CD4-positive, alpha-beta memory T cell (primary cell): ENCODE measurements at regions not wholly inside any gene's neighbourhood (a gene's known extent, or its start where the extent isn't known, plus 50 kb on each side); places are given as distances from the start of the nearest gene placed in this dataset.
"Not testable (repeated sequence)": the region's sequence is repeated elsewhere in the genome, so short reads cannot be mapped to it uniquely, and the experiment has no call there.

Experiments
- CTCF ChIA-PET: fragments of 350-600 bp; sonication (Branson Sonifier 250); formaldehyde crosslinking; loops from one replicate; lab custom pipeline; 2021; ENCODE audit warnings: inconsistent platforms; ENCODE audit not compliant: partially characterized antibody; lab: Charles Lee
- POLR2A ChIA-PET: fragments of 350-600 bp; sonication (Branson Sonifier 250); formaldehyde crosslinking; loops from one replicate; lab custom pipeline; 2021; ENCODE audit not compliant: partially characterized antibody; lab: Charles Lee
- DNase-seq, 5 donors: peaks; one replicate each; pipeline versions ENCODE4 v3.0.0 to v3.0.0-alpha.2; 2020 to 2022; ENCODE audit warnings: mixed read lengths in 1 of 5
- H3K27ac ChIP-seq: one replicate; pipeline ENCODE4 v1.7.0; 2013; ENCODE audit warnings: low read depth, low read length
- H3K27me3 ChIP-seq: 2 replicates; pipeline ENCODE4 v1.7.0; 2013; ENCODE audit warnings: mild to moderate bottlenecking, low read length, moderate library complexity; ENCODE audit not compliant: insufficient read depth
- H3K36me3 ChIP-seq: 2 replicates; pipeline ENCODE4 v1.7.0; 2013; ENCODE audit warnings: mild to moderate bottlenecking, low read length, moderate library complexity; ENCODE audit not compliant: insufficient read depth
- H3K4me1 ChIP-seq: 2 replicates; pipeline ENCODE4 v1.7.0; 2013; ENCODE audit warnings: mild to moderate bottlenecking, low read length, moderate library complexity; ENCODE audit not compliant: insufficient read depth
- H3K4me3 ChIP-seq, 2 donors: one replicate each; pipeline ENCODE4 v1.7.0; 2013; ENCODE audit warnings: low read length in 2 of 2, mild to moderate bottlenecking in 1 of 2
- H3K9me3 ChIP-seq, 2 donors: one replicate each; pipeline ENCODE4 v1.7.0; 2013; ENCODE audit warnings: low read length in 2 of 2, control low read depth in 1 of 2; ENCODE audit not compliant: control insufficient read depth in 1 of 2
- H3K27ac Mint-ChIP-seq, 7 donors: one replicate each; pipeline ENCODE4 v1.8.0; 2020 to 2021; ENCODE audit warnings: mixed read lengths in 7 of 7, mild to moderate bottlenecking in 6 of 7, inconsistent platforms in 3 of 7, moderate library complexity in 3 of 7
- H3K27me3 Mint-ChIP-seq, 2 donors: one replicate each; pipeline ENCODE4 v1.8.0; 2020 to 2021; ENCODE audit warnings: mixed read lengths in 2 of 2
- H3K36me3 Mint-ChIP-seq, 2 donors: one replicate each; pipeline ENCODE4 v1.8.0; 2020 to 2021; ENCODE audit warnings: mixed read lengths in 2 of 2, inconsistent platforms in 1 of 2, mild to moderate bottlenecking in 1 of 2
- H3K4me1 Mint-ChIP-seq, 4 donors: one replicate each; pipeline ENCODE4 v1.8.0; 2020 to 2021; ENCODE audit warnings: mixed read lengths in 4 of 4, mild to moderate bottlenecking in 1 of 4
- H3K4me3 Mint-ChIP-seq, 8 donors: one replicate each; pipeline ENCODE4 v1.8.0; 2020 to 2021; ENCODE audit warnings: mixed read lengths in 8 of 8, mild to moderate bottlenecking in 7 of 8, moderate library complexity in 6 of 8, inconsistent platforms in 3 of 8
- H3K9me3 Mint-ChIP-seq, 8 donors: one replicate each; pipeline ENCODE4 v1.8.0; 2020 to 2021; ENCODE audit warnings: mixed read lengths in 8 of 8, mild to moderate bottlenecking in 5 of 8, inconsistent platforms in 3 of 8, moderate library complexity in 1 of 8
- intact Hi-C: fragments of 100-400 bp; cut with micrococcal nuclease; formaldehyde crosslinking; loops from one replicate; pipeline ENCODE4 v1.15.1; 2023

DNA sequence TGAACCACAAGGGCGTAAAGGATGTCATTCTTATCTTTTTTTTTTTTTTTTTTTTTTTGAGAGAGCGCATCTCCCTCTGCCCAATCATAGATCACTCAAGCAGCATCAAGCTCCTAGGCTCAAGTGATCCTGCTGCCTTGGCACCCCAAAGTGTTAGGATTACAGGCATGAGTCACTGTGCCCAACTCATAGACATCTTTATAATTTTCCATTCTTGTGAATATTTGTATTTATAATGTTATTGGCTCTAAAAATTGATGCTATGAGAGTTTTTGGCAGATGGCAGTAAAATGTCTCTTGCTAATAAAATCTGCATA, 128.7 kb downstream of the AKR1D1 start:
- H3K36me3 ChIP-seq: no peaks in the 10 kb centered on the region
- ChIA-PET CTCF (no interaction called here), POLR2A (no interaction called here)
- no peaks in the 10 kb centered on the region for H3K9me3 Mint-ChIP-seq
- H3K36me3 Mint-ChIP-seq: no peaks in the 10 kb centered on the region
- no peak for DNase-seq
- peaks cover 0 to 1% (median 0%) of the 10 kb centered on the region in 4 donors for H3K4me1 Mint-ChIP-seq
- no peaks in the 10 kb centered on the region for H3K4me1 ChIP-seq
- no peak overlapping the region for H3K27ac ChIP-seq
- no peaks in the 10 kb centered on the region for H3K27me3 ChIP-seq
- intact Hi-C loops: no loop called here
- H3K9me3 ChIP-seq: no peaks in the 10 kb centered on the region
- H3K4me3 Mint-ChIP-seq: no peak overlapping the region
- H3K27me3 Mint-ChIP-seq: peaks cover 2 to 6% of the 10 kb centered on the region in 2 donors
- no peak overlapping the region for H3K4me3 ChIP-seq
- no peak overlapping the region for H3K27ac Mint-ChIP-seq

DNA sequence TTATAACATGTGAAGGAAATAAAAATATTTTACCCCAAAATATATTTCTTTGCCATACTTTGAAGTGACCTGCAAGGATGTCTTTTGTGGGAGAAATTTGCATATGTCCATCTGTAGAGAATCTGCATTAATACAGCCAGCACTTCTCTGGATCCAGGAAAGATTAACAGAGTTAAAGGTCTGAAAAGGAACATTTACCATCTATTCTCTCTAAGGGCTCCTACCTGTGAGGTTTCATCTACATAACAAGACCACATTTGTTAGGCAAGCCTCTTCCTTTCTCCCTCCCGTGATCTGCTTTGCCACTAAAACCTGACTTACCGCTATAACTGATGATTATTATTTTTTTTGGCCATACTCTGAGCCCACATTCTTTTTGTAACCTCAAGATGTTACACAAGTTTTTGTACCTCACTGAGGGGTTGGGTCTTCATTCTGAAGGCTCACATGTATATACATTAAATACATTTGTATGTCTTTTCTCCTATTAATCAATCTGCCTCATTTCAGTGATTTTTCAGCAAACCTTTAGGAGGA, 129.4 kb downstream of the AKR1D1 start:
- H3K27me3 Mint-ChIP-seq: peaks cover 2 to 6% of the 10 kb centered on the region in 2 donors

DNA sequence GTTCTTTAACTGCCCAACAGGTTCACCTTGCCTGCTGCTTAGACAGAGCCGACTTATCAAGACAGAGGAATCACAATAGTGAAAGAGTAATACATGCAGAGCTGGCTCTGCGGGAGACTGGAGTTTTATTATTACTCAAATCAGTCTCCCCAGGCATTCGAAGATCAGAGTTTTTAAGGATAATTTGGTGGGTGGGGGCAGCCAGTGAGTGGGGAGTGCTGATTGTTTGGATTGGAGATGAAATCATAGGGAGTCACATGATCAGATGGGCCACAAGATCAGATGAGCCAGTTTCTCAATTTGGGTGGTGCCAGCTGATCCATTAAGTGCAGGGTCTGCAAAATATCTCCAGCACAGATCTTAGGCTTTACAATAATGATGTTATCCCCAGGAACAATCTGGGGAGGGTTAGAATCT, 131.3 kb downstream of the AKR1D1 start:
- intact Hi-C loops: no loop called here
- Histone ChIP-seq H3K27ac (no peak overlapping the region), H3K27me3 (no peaks in the 10 kb centered on the region), H3K4me1 (no peaks in the 10 kb centered on the region), H3K4me3 (no peak overlapping the region), H3K36me3 (no peaks in the 10 kb centered on the region), H3K9me3 (no peaks in the 10 kb centered on the region)
- ChIA-PET CTCF (no interaction called here), POLR2A (no interaction called here)
- no peaks in the 10 kb centered on the region for H3K36me3 Mint-ChIP-seq
- no peak overlapping the region for H3K27ac Mint-ChIP-seq
- peaks cover 0 to 5% of the 10 kb centered on the region in 2 donors for H3K27me3 Mint-ChIP-seq
- H3K4me1 Mint-ChIP-seq: peaks cover 0 to 1% (median 0%) of the 10 kb centered on the region in 4 donors
- DNase-seq: no peak
- H3K4me3 Mint-ChIP-seq: no peak overlapping the region
- H3K9me3 Mint-ChIP-seq: no peaks in the 10 kb centered on the region

More for the DNA sequence above, 129.4 kb downstream of the AKR1D1 start:
- Histone ChIP-seq H3K27ac (no peak overlapping the region), H3K27me3 (no peaks in the 10 kb centered on the region), H3K36me3 (no peaks in the 10 kb centered on the region), H3K9me3 (no peaks in the 10 kb centered on the region), H3K4me3 (no peak overlapping the region), H3K4me1 (no peaks in the 10 kb centered on the region)
- ChIA-PET POLR2A (no interaction called here), CTCF (no interaction called here)
- no peaks in the 10 kb centered on the region for H3K9me3 Mint-ChIP-seq
- no peak overlapping the region for H3K27ac Mint-ChIP-seq
- intact Hi-C loops: no loop called here
- no peak for DNase-seq
- no peak overlapping the region for H3K4me3 Mint-ChIP-seq
- H3K4me1 Mint-ChIP-seq: peaks cover 0 to 1% (median 0%) of the 10 kb centered on the region in 4 donors
- no peaks in the 10 kb centered on the region for H3K36me3 Mint-ChIP-seq

DNA sequence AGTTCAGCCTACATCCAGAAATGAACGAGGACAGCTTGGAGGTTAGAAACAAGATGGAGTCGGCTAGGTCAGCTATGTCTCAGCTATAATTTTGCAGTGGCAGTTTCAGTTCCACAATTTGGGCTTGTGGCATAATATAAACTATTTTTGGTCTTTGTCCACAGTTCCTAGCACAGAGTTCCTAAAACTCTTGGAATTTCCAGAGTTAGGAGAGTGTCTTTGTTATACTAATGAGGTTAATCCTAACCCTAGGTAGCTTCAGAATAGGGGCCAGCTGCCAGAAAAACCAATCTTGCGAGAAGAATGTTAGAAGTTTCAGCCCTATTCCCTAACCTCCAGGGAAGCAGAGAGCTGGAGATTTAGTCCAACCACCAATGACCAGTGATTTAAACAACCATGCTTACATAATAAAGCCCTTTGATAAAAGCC, 131.9 kb downstream of the AKR1D1 start:
- Histone ChIP-seq H3K9me3 (no peaks in the 10 kb centered on the region), H3K36me3 (no peaks in the 10 kb centered on the region), H3K27ac (no peak overlapping the region), H3K27me3 (no peaks in the 10 kb centered on the region), H3K4me3 (no peak overlapping the region), H3K4me1 (no peaks in the 10 kb centered on the region)
- H3K27me3 Mint-ChIP-seq: peaks cover 0 to 5% of the 10 kb centered on the region in 2 donors
- H3K4me3 Mint-ChIP-seq: no peak overlapping the region
- ChIA-PET POLR2A (no interaction called here), CTCF (no interaction called here)
- peak overlapping the region in 1 of 7 donors; percentile 20 for H3K27ac Mint-ChIP-seq
- DNase-seq: no peak
- H3K36me3 Mint-ChIP-seq: no peaks in the 10 kb centered on the region
- H3K4me1 Mint-ChIP-seq: peaks cover 0 to 1% (median 0%) of the 10 kb centered on the region in 4 donors
- no peaks in the 10 kb centered on the region for H3K9me3 Mint-ChIP-seq
- intact Hi-C loops: no loop called here

DNA sequence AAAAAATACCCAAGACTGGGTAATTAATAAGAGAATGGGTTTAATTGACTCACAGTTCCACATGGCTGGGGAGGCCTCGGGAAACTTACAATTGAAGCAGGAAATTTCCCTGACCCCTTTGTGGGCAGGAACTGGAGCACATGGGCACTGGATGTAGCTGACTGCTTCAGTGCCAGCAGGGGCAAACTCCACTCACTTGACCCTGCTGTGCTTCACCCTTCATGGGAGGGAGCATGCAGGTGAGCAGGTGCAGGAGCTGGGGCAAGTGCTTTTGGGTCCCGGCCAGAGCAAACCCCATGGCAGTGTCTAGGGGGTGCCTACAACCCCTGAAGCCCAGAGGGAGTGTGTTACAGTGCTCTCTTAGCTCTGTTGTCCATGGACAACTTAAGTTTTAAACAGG, 132.6 kb downstream of the AKR1D1 start:
- no peaks in the 10 kb centered on the region for H3K4me1 ChIP-seq
- peaks cover 0 to 5% of the 10 kb centered on the region in 2 donors for H3K27me3 Mint-ChIP-seq
- peaks cover 0 to 1% (median 0%) of the 10 kb centered on the region in 4 donors for H3K4me1 Mint-ChIP-seq
- no peak overlapping the region for H3K4me3 Mint-ChIP-seq
- H3K27me3 ChIP-seq: no peaks in the 10 kb centered on the region
- no peak for DNase-seq
- H3K27ac Mint-ChIP-seq: no peak overlapping the region
- no peaks in the 10 kb centered on the region for H3K36me3 Mint-ChIP-seq
- intact Hi-C loops: no loop called here
- H3K9me3 ChIP-seq: no peaks in the 10 kb centered on the region
- H3K9me3 Mint-ChIP-seq: no peaks in the 10 kb centered on the region
- H3K36me3 ChIP-seq: no peaks in the 10 kb centered on the region
- no peak overlapping the region for H3K4me3 ChIP-seq
- CTCF ChIA-PET: no interaction called here
- POLR2A ChIA-PET: no interaction called here
- H3K27ac ChIP-seq: no peak overlapping the region

DNA sequence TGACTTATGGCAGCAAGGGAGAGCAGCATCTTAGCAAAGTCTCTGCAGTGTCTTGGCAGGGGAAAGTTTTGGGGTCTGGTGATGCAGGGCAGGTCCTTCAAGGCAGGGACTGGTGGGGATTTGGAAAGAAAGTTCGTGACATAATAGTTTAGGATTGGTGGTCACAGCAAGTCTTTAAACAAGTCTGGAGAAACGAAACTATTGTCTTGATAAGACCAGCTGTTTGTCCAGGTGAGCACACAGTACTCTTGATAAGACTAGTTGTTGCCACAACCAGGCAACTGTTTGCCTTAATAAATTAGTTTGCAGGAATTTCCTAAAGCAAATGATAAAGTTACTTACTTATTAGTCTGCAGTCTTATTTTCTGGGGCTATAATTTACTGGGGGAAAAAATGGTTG, 136.1 kb downstream of the AKR1D1 start:
- peaks cover 0 to 4% (median 0%) of the 10 kb centered on the region in 8 donors for H3K9me3 Mint-ChIP-seq
- H3K27ac Mint-ChIP-seq: no peak overlapping the region
- no peaks in the 10 kb centered on the region for H3K36me3 Mint-ChIP-seq
- Histone ChIP-seq H3K9me3 (no peaks in the 10 kb centered on the region), H3K36me3 (no peaks in the 10 kb centered on the region), H3K4me3 (no peak overlapping the region), H3K4me1 (no peaks in the 10 kb centered on the region), H3K27me3 (no peaks in the 10 kb centered on the region), H3K27ac (no peak overlapping the region)
- DNase-seq: no peak
- peaks cover 0 to 5% of the 10 kb centered on the region in 2 donors for H3K27me3 Mint-ChIP-seq
- POLR2A ChIA-PET: no interaction called here
- CTCF ChIA-PET: no interaction called here
- intact Hi-C loops: no loop called here
- H3K4me1 Mint-ChIP-seq: no peaks in the 10 kb centered on the region
- H3K4me3 Mint-ChIP-seq: no peak overlapping the region

DNA sequence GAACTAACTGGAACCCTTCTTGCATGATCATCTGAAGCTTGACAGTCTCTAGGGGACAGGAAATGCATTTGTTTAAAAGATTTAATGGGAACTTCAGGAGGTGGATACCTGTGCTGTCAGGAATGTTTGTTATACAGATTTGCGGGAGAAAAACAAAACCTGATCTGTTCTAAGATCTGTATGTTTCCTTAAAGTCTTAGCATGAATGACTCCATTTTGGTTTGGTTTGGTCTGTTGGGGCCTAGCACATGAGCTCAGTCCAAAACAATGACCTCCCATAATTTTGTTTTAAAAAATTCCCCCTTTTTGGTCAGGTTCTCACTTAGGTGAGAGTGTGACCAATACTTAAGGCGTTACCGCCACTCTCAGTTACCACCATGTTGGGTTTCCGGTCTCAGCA, 138.7 kb downstream of the AKR1D1 start:
- Histone ChIP-seq H3K4me1 (no peaks in the 10 kb centered on the region), H3K27me3 (no peaks in the 10 kb centered on the region), H3K4me3 (no peak overlapping the region), H3K9me3 (no peaks in the 10 kb centered on the region), H3K36me3 (no peaks in the 10 kb centered on the region), H3K27ac (no peak overlapping the region)
- Mint-ChIP-seq H3K9me3 (peaks cover 0 to 7% (median 2%) of the 10 kb centered on the region in 8 donors), H3K4me3 (no peak overlapping the region), H3K36me3 (no peaks in the 10 kb centered on the region), H3K27ac (no peak overlapping the region), H3K4me1 (no peaks in the 10 kb centered on the region), H3K27me3 (peaks cover 0 to 2% of the 10 kb centered on the region in 2 donors)
- DNase-seq: no peak
- CTCF ChIA-PET: no interaction called here
- intact Hi-C loops: no loop called here
- POLR2A ChIA-PET: no interaction called here

DNA sequence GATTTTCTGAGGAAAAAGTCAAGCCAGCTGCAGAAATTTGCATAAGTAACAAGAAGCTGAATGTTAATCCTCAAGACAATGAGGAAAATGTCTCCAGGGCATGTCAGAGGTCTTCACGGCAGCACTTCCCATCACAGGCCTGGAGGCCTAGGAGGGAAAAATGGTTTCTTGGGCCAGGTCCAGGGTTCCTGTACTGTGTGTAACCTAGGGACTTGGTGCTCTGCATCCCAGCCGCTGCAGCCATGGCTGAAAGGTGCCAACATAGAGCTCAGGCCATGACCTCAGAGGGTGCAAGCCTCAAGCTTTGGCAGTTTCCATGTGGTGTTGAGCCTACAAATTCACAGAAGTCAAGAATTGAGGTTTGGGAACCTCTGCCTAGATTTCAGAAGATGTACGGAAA, 144.1 kb downstream of the AKR1D1 start:
- H3K36me3 ChIP-seq, H3K9me3 ChIP-seq, H3K4me3 Mint-ChIP-seq, H3K27ac ChIP-seq, DNase-seq, H3K4me1 Mint-ChIP-seq, POLR2A ChIA-PET, H3K36me3 Mint-ChIP-seq, H3K27me3 Mint-ChIP-seq, H3K4me1 ChIP-seq, H3K27me3 ChIP-seq, CTCF ChIA-PET, intact Hi-C loops, H3K27ac Mint-ChIP-seq, H3K4me3 ChIP-seq: not testable (repeated sequence)
- H3K9me3 Mint-ChIP-seq: peaks cover 1 to 12% (median 8%) of the 10 kb centered on the region in 8 donors
